COLO668 (cell line): ENCODE measurements at regions not wholly inside any gene's neighbourhood (a gene's known extent, or its start where the extent isn't known, plus 50 kb on each side); places are given as distances from the start of the nearest gene placed in this dataset.

ENCODE experiments used
- DNase-seq: peaks from one replicate; lab custom pipeline; 2025; ENCODE audit not compliant: unreplicated experiment; lab: John Stamatoyannopoulos, UW

GRCh38 chr2:60324536-60324935 lies 228.9 kb downstream of the BCL11A start:
- DNase-seq, result no peak

GRCh38 chr2:60321816-60322215 lies 231.6 kb downstream of the BCL11A start:
- DNase-seq, result no peak

DNA sequence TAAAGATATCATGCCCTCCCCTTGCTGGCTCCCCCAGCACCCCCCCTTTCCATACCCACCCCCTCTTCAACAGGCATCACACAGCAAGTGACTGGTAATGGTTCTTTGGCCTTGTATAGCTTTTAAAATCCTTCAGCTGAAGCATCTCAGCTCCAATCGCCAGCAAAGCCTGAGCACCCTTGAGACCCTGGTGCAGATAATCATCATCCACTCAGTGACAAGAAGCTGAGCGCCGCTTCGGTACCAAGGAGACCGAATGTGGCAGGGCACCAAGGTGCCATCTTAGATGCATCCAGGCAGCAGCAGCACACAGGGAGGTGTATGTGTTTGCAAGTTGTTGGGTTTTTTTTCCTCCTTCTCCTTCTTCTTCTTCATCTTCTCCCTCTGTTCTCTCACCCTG lies 232.7 kb downstream of the BCL11A start:
- DNase-seq, result no peak

GRCh38 chr2:60319031-60319547 lies 234.4 kb downstream of the BCL11A start:
- DNase-seq, result no peak

- DNase-seq, result no peak
Observed at GRCh38 chr2:60318544-60318943, 234.9 kb downstream of the BCL11A start.

GRCh38 chr2:60317844-60318243 lies 235.6 kb downstream of the BCL11A start:
- DNase-seq, result no peak

- DNase-seq, result no peak
Observed at GRCh38 chr2:60317034-60317386, 236.4 kb downstream of the BCL11A start.

DNA sequence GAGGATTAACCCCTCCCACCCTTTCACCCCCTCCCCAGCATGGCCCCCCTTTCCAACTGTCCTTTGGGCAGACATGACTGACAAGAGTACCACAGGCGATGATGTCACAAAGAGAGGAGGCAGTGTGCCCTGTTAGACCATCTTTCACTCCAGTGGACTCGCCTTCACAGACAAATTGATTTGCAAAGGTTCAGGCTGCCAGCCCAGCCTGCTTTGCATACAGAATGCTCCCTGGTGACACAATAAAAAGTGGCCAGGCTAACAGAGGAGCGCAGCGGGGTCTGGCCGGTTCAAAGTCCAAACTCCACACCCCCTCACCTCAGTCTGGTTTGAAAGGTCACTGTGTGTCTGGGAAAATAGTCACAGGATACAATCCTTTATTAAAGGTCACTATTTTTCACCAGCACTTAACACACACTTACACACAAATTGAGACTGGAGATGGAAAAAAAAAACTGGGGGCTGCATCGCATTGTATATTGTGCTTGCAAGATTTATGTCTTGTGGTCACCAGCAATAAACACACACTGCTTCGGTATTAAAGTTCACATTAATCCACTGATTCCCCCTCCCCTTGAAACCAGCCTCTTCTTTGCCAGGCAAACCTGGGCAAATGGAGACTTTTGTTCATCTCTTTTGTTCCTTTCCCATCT lies 236.9 kb downstream of the BCL11A start:
- DNase-seq, result no peak

- DNase-seq, result no peak
Observed at GRCh38 chr2:60313470-60314172, 239.8 kb downstream of the BCL11A start.

DNA sequence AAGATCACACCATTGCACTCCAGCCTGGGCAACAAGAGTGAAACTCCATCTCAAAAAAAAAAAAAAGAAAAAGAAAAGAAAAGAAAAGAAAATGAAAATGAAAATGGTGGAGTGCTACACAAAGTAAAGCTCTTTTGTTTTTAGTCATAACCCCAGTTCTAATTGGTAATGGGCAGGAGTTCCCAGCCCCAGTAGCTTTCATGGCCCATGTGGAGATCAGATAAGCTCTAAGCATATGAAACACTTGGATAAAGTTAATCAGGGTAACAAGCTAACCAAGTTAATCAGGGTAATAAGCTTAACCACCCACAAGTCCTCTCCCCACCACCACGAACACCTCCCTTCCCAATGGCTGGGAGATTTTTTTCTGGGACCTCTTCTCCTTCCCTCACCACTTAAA lies 240.8 kb downstream of the BCL11A start:
- no peak for DNase-seq

GRCh38 chr2:60311524-60311923 lies 241.9 kb downstream of the BCL11A start:
- DNase-seq, result no peak

- DNase-seq, result no peak
Observed at GRCh38 chr2:60309941-60310660, 243.4 kb downstream of the BCL11A start.

GRCh38 chr2:60309336-60309735 lies 244.1 kb downstream of the BCL11A start:
- DNase-seq, result no peak

DNA sequence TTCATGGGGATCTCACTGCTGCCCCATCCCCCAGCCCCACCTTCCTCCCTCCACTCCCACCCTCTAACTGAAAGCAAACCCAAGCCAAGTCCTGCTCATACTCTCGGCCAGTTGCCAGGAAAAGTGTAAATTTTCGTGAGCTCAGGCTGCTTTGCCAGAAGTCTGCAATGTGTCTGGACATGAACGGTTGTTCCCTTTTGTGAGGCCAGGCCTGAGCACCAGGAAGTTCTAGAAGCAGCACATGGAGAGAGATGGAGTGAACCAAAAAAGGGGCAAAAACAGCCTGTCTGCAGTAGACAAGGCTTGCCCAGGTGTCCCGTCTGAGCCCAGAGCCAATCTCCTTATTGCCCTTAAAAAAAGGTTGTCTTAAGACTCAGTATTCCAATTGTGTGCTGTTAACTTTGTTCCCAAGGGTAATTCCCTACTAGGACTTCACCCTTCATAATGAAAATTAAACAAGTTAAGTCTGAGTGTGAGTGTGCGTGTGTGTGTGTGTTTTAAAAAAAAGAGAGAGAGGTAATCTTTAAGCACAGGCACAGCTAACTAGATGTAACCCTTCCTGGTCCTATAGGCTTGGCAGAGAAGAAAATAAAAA lies 247.1 kb downstream of the BCL11A start:
- no peak for DNase-seq

GRCh38 chr2:60303680-60304079 lies 249.8 kb downstream of the BCL11A start:
- DNase-seq, result no peak

- no peak for DNase-seq
Observed at GRCh38 chr2:60302377-60303126, 250.9 kb downstream of the BCL11A start.

DNA sequence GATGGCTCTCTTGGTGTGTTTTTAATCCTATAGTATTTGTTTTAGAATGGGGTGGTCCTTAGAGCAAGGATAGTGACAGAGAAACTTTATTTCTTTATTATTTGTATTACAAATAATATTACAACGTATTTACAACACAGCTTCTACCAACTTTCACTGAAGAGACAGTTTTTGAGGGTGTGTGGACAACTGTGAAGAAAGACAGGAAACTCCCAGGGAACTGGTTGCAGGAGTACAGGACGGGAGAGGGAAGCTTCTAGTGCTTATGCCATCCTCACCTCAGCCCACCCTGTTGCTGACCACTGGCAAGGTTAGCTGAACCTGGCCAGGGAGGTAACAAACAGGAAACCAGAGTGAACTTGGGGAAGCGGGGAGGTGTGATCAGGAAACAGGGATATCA lies 251.7 kb downstream of the BCL11A start:
- no peak for DNase-seq

GRCh38 chr2:60299179-60299578 lies 254.3 kb downstream of the BCL11A start:
- DNase-seq, result peak; percentile 7

DNA sequence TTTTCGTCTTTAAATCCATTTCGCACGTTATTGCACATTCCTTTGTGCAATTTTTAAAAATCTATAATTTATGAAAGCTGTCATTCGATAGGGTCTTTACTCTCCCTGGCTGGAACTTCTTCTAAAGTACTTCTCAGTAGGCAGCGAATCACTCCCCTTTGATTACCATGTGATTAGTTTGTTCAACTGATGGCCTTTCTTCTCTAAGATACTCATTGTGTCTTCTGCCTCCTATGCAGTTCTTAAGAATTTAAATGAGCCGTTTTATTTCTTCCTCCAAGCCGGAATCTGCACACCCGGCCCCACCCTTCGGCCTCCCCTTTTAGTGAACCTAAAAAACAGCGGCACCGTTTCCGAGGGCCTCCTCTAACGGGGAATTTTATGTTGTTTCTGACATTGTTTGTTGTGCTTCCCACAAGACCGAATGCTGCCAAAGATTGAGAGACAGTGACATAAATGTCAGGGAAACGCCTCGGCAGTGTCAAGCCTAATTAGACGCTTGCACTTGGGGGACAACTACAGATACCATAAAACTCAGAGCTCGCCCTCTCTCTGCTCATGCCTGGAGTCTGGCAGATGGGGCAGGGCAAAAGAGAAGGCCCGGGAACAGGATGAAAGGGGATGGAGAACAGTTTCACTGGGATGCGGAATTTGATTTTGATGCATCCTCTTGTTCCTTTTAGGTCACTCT lies 255.3 kb downstream of the BCL11A start:
- DNase-seq, result no peak

DNA sequence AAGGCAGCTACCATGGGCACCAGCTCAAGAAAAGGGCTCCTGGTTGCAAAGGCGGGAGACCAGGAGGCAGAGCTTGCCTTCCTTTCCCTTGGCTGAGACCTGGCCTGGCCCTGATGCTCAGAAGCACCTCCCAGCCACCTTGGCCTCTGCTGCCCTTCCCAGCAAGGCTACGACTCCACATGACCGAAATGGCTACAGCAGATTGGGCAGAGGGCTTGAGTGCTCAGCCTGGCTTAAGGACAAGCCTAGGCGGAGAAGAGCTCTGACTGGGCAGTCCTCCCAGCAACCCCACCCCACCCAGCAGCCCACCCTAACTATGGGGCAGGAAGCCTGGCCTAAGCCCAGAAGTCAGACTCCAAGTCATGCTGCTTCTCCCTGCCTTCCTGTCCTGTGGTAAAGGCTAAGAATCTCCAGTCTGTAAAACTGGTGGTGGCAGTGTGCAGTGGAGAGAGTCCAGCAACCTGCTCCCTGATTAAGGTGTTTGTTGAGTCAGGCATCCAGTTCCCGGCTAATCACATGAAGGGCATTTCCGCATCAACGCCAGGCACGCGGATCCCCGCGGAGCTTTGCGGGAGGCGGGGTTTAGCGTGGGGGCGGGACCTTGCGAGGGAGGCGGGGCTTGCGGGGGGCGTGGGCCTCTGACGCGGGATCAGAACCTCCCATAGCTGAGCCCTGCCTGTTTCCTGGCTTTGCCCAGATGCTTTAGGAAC lies 256.0 kb downstream of the BCL11A start:
- DNase-seq, result no peak
